Thyroid gland (tissue), 4 donors: ENCODE measurements at regions not wholly inside any gene's neighbourhood (a gene's known extent, or its start where the extent isn't known, plus 50 kb on each side); places are given as distances from the start of the nearest gene placed in this dataset.

ENCODE experiments used
- POLR2A ChIP-seq, 2 donors: fragments of 450-650 bp; IDR thresholded peaks; one replicate each; pipeline ENCODE4 v1.6.1; 2017; ENCODE audit warnings: antibody characterized with exemption in 2 of 2, mild to moderate bottlenecking in 2 of 2, moderate library complexity in 1 of 2
- TF ChIP-seq, protein P1 (sequence below), 6 experiments: fragments of 200-600 bp in 3 of 6; fragments of 450-650 bp in 3 of 6; sonication (generic) in 3 of 6; IDR thresholded peaks; one replicate each; pipeline ENCODE4 v1.5.1; 2016 to 2019; ENCODE audit warnings: antibody characterized with exemption in 6 of 6, mild to moderate bottlenecking in 2 of 6, inconsistent platforms in 1 of 6, moderate library complexity in 1 of 6

DNA sequence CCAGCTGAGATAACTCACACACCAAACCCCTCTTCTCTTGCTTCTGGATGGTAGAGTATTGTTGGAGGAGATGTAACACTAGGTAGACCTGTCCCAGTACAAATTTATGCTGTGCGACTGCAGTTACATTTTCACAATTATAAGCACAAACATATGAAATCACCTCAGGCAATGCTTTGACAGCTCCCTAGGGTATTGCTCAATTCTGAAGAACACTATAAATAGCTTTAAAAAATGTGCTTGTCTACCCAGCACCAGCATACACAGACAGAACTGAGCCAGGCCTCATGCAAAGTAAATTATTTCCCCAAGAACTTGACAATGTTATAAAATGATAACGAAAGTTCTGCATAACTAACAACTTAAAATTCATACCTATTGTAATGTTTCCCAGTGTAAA, 1999.1 kb upstream of the ADGRL3 start:
- TF ChIP-seq, protein P1, sequence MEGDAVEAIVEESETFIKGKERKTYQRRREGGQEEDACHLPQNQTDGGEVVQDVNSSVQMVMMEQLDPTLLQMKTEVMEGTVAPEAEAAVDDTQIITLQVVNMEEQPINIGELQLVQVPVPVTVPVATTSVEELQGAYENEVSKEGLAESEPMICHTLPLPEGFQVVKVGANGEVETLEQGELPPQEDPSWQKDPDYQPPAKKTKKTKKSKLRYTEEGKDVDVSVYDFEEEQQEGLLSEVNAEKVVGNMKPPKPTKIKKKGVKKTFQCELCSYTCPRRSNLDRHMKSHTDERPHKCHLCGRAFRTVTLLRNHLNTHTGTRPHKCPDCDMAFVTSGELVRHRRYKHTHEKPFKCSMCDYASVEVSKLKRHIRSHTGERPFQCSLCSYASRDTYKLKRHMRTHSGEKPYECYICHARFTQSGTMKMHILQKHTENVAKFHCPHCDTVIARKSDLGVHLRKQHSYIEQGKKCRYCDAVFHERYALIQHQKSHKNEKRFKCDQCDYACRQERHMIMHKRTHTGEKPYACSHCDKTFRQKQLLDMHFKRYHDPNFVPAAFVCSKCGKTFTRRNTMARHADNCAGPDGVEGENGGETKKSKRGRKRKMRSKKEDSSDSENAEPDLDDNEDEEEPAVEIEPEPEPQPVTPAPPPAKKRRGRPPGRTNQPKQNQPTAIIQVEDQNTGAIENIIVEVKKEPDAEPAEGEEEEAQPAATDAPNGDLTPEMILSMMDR (IDR thresholded peaks at IDR 0.05) = no peak
- no peak for TF ChIP-seq POLR2A (IDR thresholded peaks at IDR 0.05)
